BJ (cell line): ENCODE measurements at regions not wholly inside any gene's neighbourhood (a gene's known extent, or its start where the extent isn't known, plus 50 kb on each side); places are given as distances from the start of the nearest gene placed in this dataset.
"Not testable (repeated sequence)": the region's sequence is repeated elsewhere in the genome, so short reads cannot be mapped to it uniquely, and the experiment has no call there.

Source experiments
- CTCF ChIA-PET: fragments of 350-600 bp; formaldehyde crosslinking; extraction: SDS; loops from one replicate; lab custom pipeline; 2021; ENCODE audit warnings: antibody characterized with exemption, inconsistent platforms; lab: Yijun Ruan, JAX
- POLR2A ChIA-PET: fragments of 300-600 bp; sonication (Branson Sonifier 250); formaldehyde crosslinking; extraction: SDS; loops from one replicate; lab custom pipeline; 2021; ENCODE audit warnings: antibody characterized with exemption; lab: Charles Lee
- DNase-seq: peaks from one replicate; pipeline ENCODE4 v3.0.0-alpha.2; 2011; ENCODE audit warnings: low read depth
- H3K27me3 ChIP-seq: 2 replicates; pipeline ENCODE4 v1.6.0; 2011; ENCODE audit warnings: low read length; ENCODE audit not compliant: control insufficient read depth, insufficient read depth
- H3K36me3 ChIP-seq: 2 replicates; pipeline ENCODE4 v1.5.1; 2011; ENCODE audit warnings: low read length; ENCODE audit not compliant: control insufficient read depth, insufficient read depth
- H3K4me3 ChIP-seq: 2 replicates; pipeline ENCODE4 v1.5.1; 2011; ENCODE audit warnings: low read depth, mild to moderate bottlenecking, control low read depth, low read length
- CTCF ChIP-seq: IDR thresholded peaks from 2 replicates; pipeline ENCODE4 v1.5.1; 2011; ENCODE audit warnings: low read depth, mild to moderate bottlenecking, control low read depth, inconsistent platforms, low read length, moderate library complexity; ENCODE audit not compliant: insufficient read depth

- no peaks in the 10 kb centered on the region for H3K36me3 ChIP-seq
- H3K4me3 ChIP-seq = no peak overlapping the region
- no peak for DNase-seq
- ChIA-PET POLR2A (no interaction called here), CTCF (no interaction called here)
- no peaks in the 10 kb centered on the region for H3K27me3 ChIP-seq
- no peak for TF ChIP-seq CTCF
Measured at GRCh38 chr16:64343061-64343819, 778.6 kb downstream of the CDH11 start.

GRCh38 chr16:64341336-64341735, 780.5 kb downstream of the CDH11 start:
- DNase-seq, H3K36me3 ChIP-seq, H3K27me3 ChIP-seq, POLR2A ChIA-PET, H3K4me3 ChIP-seq, CTCF ChIA-PET: not testable (repeated sequence)

GRCh38 chr16:64339052-64339770, 782.7 kb downstream of the CDH11 start:
- ChIA-PET CTCF (interaction anchor here (1.3 kb wide), 1 partner anchor 47 kb away, joined by 3 read pairs; no protein-coding TSS in a partner anchor), POLR2A (interaction anchor here (0.5 to 0.6 kb wide), 2 partner anchors 1097 to 1698 kb away, joined by 3 to 4 read pairs; no protein-coding TSS in a partner anchor)
- Histone ChIP-seq H3K4me3 (no peak overlapping the region), H3K36me3 (no peaks in the 10 kb centered on the region), H3K27me3 (no peaks in the 10 kb centered on the region)
- peak; percentile 84 for DNase-seq
- TF ChIP-seq CTCF = no peak

- TF ChIP-seq CTCF = no peak
- CTCF ChIA-PET = no interaction called here
- POLR2A ChIA-PET = no interaction called here
- no peaks in the 10 kb centered on the region for H3K36me3 ChIP-seq
- no peaks in the 10 kb centered on the region for H3K27me3 ChIP-seq
- no peak overlapping the region for H3K4me3 ChIP-seq
- no peak for DNase-seq
Measured at GRCh38 chr16:64321881-64322280, 800.0 kb downstream of the CDH11 start.

GRCh38 chr16:64321066-64321465, 800.8 kb downstream of the CDH11 start:
- Histone ChIP-seq H3K27me3 (no peaks in the 10 kb centered on the region), H3K36me3 (no peaks in the 10 kb centered on the region), H3K4me3 (no peak overlapping the region)
- TF ChIP-seq CTCF = no peak
- DNase-seq = no peak
- POLR2A ChIA-PET = no interaction called here
- CTCF ChIA-PET = no interaction called here
